Heart right ventricle (tissue), 16 donors: ENCODE measurements at regions not wholly inside any gene's neighbourhood (a gene's known extent, or its start where the extent isn't known, plus 50 kb on each side); places are given as distances from the start of the nearest gene placed in this dataset.
"Not testable (repeated sequence)": the region's sequence is repeated elsewhere in the genome, so short reads cannot be mapped to it uniquely, and the experiment has no call there.

Experiments
- ATAC-seq, 8 donors: fragments of 200-7000 bp; cut with Tn5 transposase; one replicate each; pipeline ENCODE4 v1.9.1; 2020; ENCODE audit warnings: mild to moderate bottlenecking in 8 of 8, moderate library complexity in 8 of 8, moderate number of reproducible peaks in 1 of 8
- DNase-seq, 2 donors: peaks; one replicate each; pipeline ENCODE4 v3.0.0-alpha.2; 2020
- H3K27ac ChIP-seq, 10 donors: fragments of 200-600 bp; sonication (generic) in 2 of 10; one replicate each; pipeline versions ENCODE4 v1.5.0 to v1.8.0; 2020 to 2022; ENCODE audit warnings: mild to moderate bottlenecking in 3 of 10
- H3K27me3 ChIP-seq, 7 donors: fragments of 200-600 bp; one replicate each; pipeline ENCODE4 v1.8.0; 2021 to 2022; ENCODE audit warnings: mild to moderate bottlenecking in 2 of 7
- H3K36me3 ChIP-seq, 9 donors: fragments of 200-600 bp; sonication (generic) in 1 of 9; one replicate each; pipeline versions ENCODE4 v1.5.0 to v1.8.0; 2020 to 2022; ENCODE audit warnings: mild to moderate bottlenecking in 2 of 9
- H3K4me1 ChIP-seq, 9 donors: fragments of 200-600 bp; sonication (generic) in 1 of 9; one replicate each; pipeline versions ENCODE4 v1.5.0 to v1.8.0; 2020 to 2022; ENCODE audit warnings: mild to moderate bottlenecking in 4 of 9
- H3K4me3 ChIP-seq, 10 donors: fragments of 200-600 bp; sonication (generic) in 2 of 10; one replicate each; pipeline versions ENCODE4 v1.5.0 to v1.8.0; 2020 to 2022; ENCODE audit warnings: mild to moderate bottlenecking in 7 of 10, moderate library complexity in 2 of 10
- H3K9me3 ChIP-seq, 11 donors: fragments of 200-600 bp in 10 of 11; sonication (generic) in 2 of 11; one replicate each; pipeline versions ENCODE4 v1.5.0 to v1.8.0; 2013 to 2022; ENCODE audit warnings: mild to moderate bottlenecking in 2 of 11, control low read depth in 1 of 11, moderate library complexity in 1 of 11
- CTCF ChIP-seq, 9 donors: fragments of 200-600 bp; sonication (generic) in 2 of 9; IDR thresholded peaks; one replicate each; pipeline versions ENCODE4 v1.5.0 to v1.8.0; 2021 to 2022; ENCODE audit warnings: antibody characterized with exemption in 9 of 9, mild to moderate bottlenecking in 5 of 9, moderate library complexity in 1 of 9
- WGBS, 2 donors: extraction: QIAGEN DNeasy Blood & Tissue Kit; methylation state at CpG; one replicate each; pipeline ENCODE4 v1.1.7; 2013; ENCODE audit warnings: inconsistent platforms in 1 of 2; 5-methylcytosine and 5-hydroxymethylcytosine counted together
- intact Hi-C, 10 donors: fragments of 100-400 bp; cut with DNase I; formaldehyde crosslinking; loops; one replicate each; pipeline versions ENCODE4 v1.11.1 to v1.14.2; 2022
- donor health status: Arrhythmogenic right ventricular cardiomyopathy.
- donor health status: ischemic (EF 13 %, LVEDD 7.1; RV severe dilation, severe dysfunction).
- donor health status: healthy with polysubstance abuse.
- donor health status: DM: no; HTN: yes; CAD: no.
- donor health status: DM: no; HTN: no; CAD: no.
- donor health status: ischemic (EF 25% LVEDD 6.9; RV normal size, moderate dysfunction).
- donor health status: ischemic (EF 25% LVEDD 5.7; RV mildly dilated, moderate dysfunction).
- donor health status: healthy.
- donor health status: DM: yes; HTN: yes; CAD: no.
- donor health status: Ischemic cardiomyopathy.
- donor health status: ischemic (EF 35%, LVEDD 5.7; RV mildly dilated, moderate dysfunction).
- donor health status: nonischemic (EF 11% LVEDD 7.7; RV severe dilation, severe dysfunction).
- donor health status: DM: yes; HTN: yes; CAD: no.
- donor health status: PGD.
- donor health status: ischemic (EF 29% LVEDD 5.4; RV normal size, mild dysfunction).
- donor health status: nonischemic (EF 23%, LVEDD 6.1; RV moderate dilation, normal function).

GRCh38 chr3:106305127-106305526 lies 436.3 kb upstream of the CBLB start:
- no peaks in the 10 kb centered on the region for H3K27me3 ChIP-seq
- no peak overlapping the region for H3K27ac ChIP-seq
- ATAC-seq (no peak), DNase-seq (no peak)
- H3K9me3 ChIP-seq: no peaks in the 10 kb centered on the region
- TF ChIP-seq CTCF (IDR thresholded peaks at IDR 0.05): no peak
- no peak overlapping the region for H3K4me3 ChIP-seq
- H3K36me3 ChIP-seq: no peaks in the 10 kb centered on the region
- no peaks in the 10 kb centered on the region for H3K4me1 ChIP-seq
- intact Hi-C loops: no loop called here
- WGBS, 2 donors: 78 to 92% methylated on average over 2 of the region's 2 CpGs

- H3K4me1 ChIP-seq: no peaks in the 10 kb centered on the region
- no peak overlapping the region for H3K4me3 ChIP-seq
- DNase-seq (no peak), ATAC-seq (peak in 1 of 8 donors; percentile 55)
- no peaks in the 10 kb centered on the region for H3K27me3 ChIP-seq
- WGBS, 2 donors: 81 to 84% methylated on average over 1 of the region's 1 CpG
- H3K27ac ChIP-seq: no peak overlapping the region
- H3K36me3 ChIP-seq: no peaks in the 10 kb centered on the region
- H3K9me3 ChIP-seq: no peaks in the 10 kb centered on the region
- intact Hi-C loops: no loop called here
- TF ChIP-seq CTCF (IDR thresholded peaks at IDR 0.05): no peak
Measured at GRCh38 chr3:106305882-106306435, 437.1 kb upstream of the CBLB start.

- ATAC-seq (no peak), DNase-seq (no peak)
- no peaks in the 10 kb centered on the region for H3K27me3 ChIP-seq
- WGBS, 2 donors: 91 to 93% methylated on average over 1 of the region's 1 CpG
- no peaks in the 10 kb centered on the region for H3K36me3 ChIP-seq
- no peak overlapping the region for H3K4me3 ChIP-seq
- H3K4me1 ChIP-seq: no peaks in the 10 kb centered on the region
- intact Hi-C loops: no loop called here
- TF ChIP-seq CTCF (IDR thresholded peaks at IDR 0.05): no peak
- no peak overlapping the region for H3K27ac ChIP-seq
- H3K9me3 ChIP-seq: no peaks in the 10 kb centered on the region
Measured at GRCh38 chr3:106309274-106309673, 440.5 kb upstream of the CBLB start.

GRCh38 chr3:106309798-106310197 lies 441.0 kb upstream of the CBLB start:
- H3K27me3 ChIP-seq, intact Hi-C loops: not testable (repeated sequence)
- 92% methylated on average over 4 of the region's 4 CpGs for WGBS, 2 donors

GRCh38 chr3:106317141-106318055 lies 448.6 kb upstream of the CBLB start:
- Histone ChIP-seq H3K9me3 (no peaks in the 10 kb centered on the region), H3K4me1 (no peaks in the 10 kb centered on the region), H3K4me3 (no peak overlapping the region), H3K27me3 (no peaks in the 10 kb centered on the region), H3K36me3 (no peaks in the 10 kb centered on the region), H3K27ac (no peak overlapping the region)
- no peak for TF ChIP-seq CTCF (IDR thresholded peaks at IDR 0.05)
- intact Hi-C loops: no loop called here
- WGBS, 2 donors: 84 to 88% methylated on average over 6 of the region's 6 CpGs
- no peak for ATAC-seq
- no peak for DNase-seq

More at GRCh38 chr3:106309798-106310197, 441.0 kb upstream of the CBLB start:
- not testable (repeated sequence) for H3K27ac ChIP-seq, H3K36me3 ChIP-seq, H3K9me3 ChIP-seq, H3K4me1 ChIP-seq, H3K4me3 ChIP-seq, ATAC-seq, DNase-seq

- DNase-seq, ATAC-seq, H3K4me1 ChIP-seq, H3K27ac ChIP-seq, intact Hi-C loops, H3K4me3 ChIP-seq, H3K36me3 ChIP-seq, H3K27me3 ChIP-seq: not testable (repeated sequence)
- peaks cover 0 to 22% (median 11%) of the 10 kb centered on the region in 11 donors for H3K9me3 ChIP-seq
- WGBS, 2 donors: 67 to 91% methylated on average over 1 of the region's 1 CpG
Measured at GRCh38 chr3:106321438-106321837, 452.6 kb upstream of the CBLB start.
